AG09319 (cell line): ENCODE measurements at regions not wholly inside any gene's neighbourhood (a gene's known extent, or its start where the extent isn't known, plus 50 kb on each side); places are given as distances from the start of the nearest gene placed in this dataset.

ENCODE experiments used
- DNase-seq: peaks from one replicate; pipeline ENCODE4 v3.0.0-alpha.2; 2010; ENCODE audit warnings: low read depth; ENCODE audit errors: extremely low read depth
- CTCF ChIP-seq: IDR thresholded peaks from 2 replicates; pipeline ENCODE4 v1.5.1; 2011; ENCODE audit warnings: low read depth, mild to moderate bottlenecking, inconsistent platforms, low read length, moderate library complexity

DNA sequence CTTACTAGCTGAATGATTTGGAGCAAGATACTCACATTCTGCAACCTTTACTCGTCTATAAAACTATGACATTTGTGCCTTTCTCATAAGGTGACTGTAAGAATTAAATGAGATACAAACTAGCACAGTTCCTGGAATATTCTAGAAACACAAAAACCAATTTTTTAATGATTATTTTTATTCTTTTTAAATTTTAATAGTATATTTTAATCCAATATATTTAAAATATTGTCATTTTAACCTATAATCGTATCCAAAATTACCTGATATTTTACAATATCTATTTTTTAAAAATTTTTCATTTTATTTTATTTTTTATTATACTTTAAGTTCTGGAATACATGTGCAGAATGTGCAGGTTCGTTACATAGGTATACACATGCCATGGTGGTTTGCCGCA, 238.1 kb downstream of the OLFM4 start:
- no peak for DNase-seq
- TF ChIP-seq CTCF, result no peak

- no peak for DNase-seq
Observed at GRCh38 chr13:53269634-53270033, 241.0 kb downstream of the OLFM4 start.

GRCh38 chr13:53272873-53273272, 244.3 kb downstream of the OLFM4 start:
- no peak for DNase-seq
- no peak for TF ChIP-seq CTCF

More at GRCh38 chr13:53269634-53270033, 241.0 kb downstream of the OLFM4 start:
- no peak for TF ChIP-seq CTCF

DNA sequence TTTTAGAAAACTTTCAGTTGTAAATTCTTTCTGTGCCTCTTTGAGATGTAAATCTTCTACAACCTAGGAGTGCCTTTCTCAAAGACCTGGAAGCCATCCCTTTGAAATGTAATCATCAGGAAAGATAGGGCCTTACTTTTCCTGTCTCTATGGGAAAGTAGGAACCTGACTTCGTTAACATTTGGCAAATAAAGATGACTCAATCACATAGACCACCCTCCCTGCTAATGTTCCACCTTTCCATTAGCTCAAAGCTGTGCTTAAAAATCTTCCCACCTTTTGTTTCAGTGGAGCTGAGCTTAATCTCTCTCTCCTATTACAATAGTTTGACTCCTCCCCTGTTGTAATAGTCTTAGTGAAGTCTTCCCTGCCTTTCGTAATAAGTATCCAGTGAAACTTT, 247.7 kb downstream of the OLFM4 start:
- DNase-seq, result no peak
- TF ChIP-seq CTCF, result no peak

- no peak for DNase-seq
- no peak for TF ChIP-seq CTCF
Observed at GRCh38 chr13:53281677-53282076, 253.1 kb downstream of the OLFM4 start.

DNA sequence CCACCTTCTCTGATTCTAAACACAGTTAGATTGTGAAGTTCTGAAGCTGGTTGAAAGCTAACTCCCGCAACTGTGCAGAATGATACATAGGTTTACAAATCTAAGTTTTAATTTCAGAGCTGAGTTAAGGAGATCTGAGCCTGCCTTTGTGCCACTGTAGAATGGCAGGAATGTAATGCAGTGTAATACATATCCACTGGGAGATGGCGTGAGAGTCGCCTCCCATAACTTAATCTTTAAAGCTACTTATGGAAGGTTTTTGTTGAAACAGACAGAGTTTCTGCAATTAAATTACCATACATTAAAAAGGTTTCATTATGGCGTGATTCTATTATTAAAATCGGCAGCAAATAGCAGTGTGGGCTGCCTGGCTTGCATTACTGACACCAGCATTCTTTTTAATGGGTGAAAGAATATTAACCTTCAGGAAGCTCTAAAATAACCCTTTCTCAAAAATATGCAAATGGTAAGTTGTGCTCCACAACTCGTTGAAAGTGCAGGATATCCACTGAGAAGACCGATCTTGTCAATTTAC, 257.4 kb downstream of the OLFM4 start:
- no peak for DNase-seq
- no peak for TF ChIP-seq CTCF

DNA sequence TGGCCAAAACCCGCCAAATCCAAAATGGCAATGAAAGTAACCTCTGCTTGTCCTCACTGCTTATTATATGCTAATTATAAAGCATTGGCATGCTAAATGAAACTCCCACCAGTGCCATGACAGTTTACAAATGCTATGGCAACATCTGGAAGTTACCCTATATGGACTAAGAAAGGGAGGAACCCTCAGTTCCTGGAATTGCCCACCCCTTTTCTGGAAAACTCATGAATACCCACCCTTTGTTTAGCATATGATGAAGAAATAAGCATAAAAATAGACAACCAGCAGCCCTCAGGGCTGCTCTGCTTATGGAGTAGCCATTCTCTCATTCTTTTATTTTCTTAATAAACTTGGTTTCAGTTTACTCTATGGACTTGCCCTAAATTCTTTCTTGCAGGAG, 269.8 kb downstream of the OLFM4 start:
- TF ChIP-seq CTCF, result no peak
- DNase-seq, result no peak
